Cardiac muscle cell (in vitro differentiated cells and primary cell): ENCODE measurements at regions not wholly inside any gene's neighbourhood (a gene's known extent, or its start where the extent isn't known, plus 50 kb on each side); places are given as distances from the start of the nearest gene placed in this dataset.

Source experiments
- DNase-seq, 2 donors: peaks; one replicate each; pipeline versions ENCODE4 v3.0.0 to v3.0.0-alpha.2; 2010 to 2017; ENCODE audit warnings: low read depth in 1 of 2, low spot score in 1 of 2
- H3K27ac ChIP-seq: fragments of 200-600 bp; sonication (generic); 2 replicates; pipeline ENCODE4 v1.5.1; 2016
- H3K27me3 ChIP-seq: fragments of 200-600 bp; sonication (generic); 2 replicates; pipeline ENCODE4 v1.6.0; 2016; ENCODE audit warnings: control low read depth
- H3K36me3 ChIP-seq: fragments of 200-600 bp; sonication (generic); 2 replicates; pipeline ENCODE4 v1.5.1; 2016; ENCODE audit warnings: control low read depth
- H3K4me1 ChIP-seq: fragments of 200-600 bp; sonication (generic); 2 replicates; pipeline ENCODE4 v1.8.1; 2017; ENCODE audit warnings: low read depth, mild to moderate bottlenecking, mixed run types
- H3K4me3 ChIP-seq: fragments of 200-600 bp; sonication (generic); 2 replicates; pipeline ENCODE4 v1.5.1; 2016; ENCODE audit warnings: mild to moderate bottlenecking
- H3K9me3 ChIP-seq: fragments of 200-600 bp; sonication (generic); 2 replicates; pipeline ENCODE4 v1.5.1; 2017; ENCODE audit warnings: low read depth, mild to moderate bottlenecking, control low read depth
- TF ChIP-seq, protein P1 (sequence below): IDR thresholded peaks from 2 replicates; pipeline ENCODE4 v1.5.1; 2012; ENCODE audit warnings: low read depth, mild to moderate bottlenecking, low read length

DNA sequence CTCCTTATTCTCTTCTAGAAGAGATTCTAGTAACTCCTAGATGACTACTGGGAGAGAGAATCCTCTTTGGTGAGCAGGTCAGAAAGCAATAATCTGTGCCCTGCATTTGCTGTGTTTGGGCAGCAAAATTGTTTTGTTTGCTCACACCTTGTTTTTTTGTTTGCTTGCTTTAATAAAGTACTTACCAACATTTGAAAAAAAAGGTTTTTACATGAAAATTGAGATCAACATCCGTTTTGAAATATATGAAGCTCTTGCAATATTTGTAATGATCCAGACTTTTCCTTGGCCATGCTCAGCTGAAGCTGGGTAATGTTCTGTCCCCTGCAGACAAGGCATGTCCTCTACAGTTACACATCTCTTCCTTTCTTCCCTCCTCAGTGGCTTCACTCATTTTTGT, 62.2 kb downstream of the DIPK2A start:
- Histone ChIP-seq H3K4me3 (no peak overlapping the region), H3K9me3 (no peaks in the 10 kb centered on the region), H3K4me1 (no peaks in the 10 kb centered on the region), H3K27me3 (no peaks in the 10 kb centered on the region), H3K36me3 (no peaks in the 10 kb centered on the region), H3K27ac (no peak overlapping the region)
- TF ChIP-seq, protein P1, sequence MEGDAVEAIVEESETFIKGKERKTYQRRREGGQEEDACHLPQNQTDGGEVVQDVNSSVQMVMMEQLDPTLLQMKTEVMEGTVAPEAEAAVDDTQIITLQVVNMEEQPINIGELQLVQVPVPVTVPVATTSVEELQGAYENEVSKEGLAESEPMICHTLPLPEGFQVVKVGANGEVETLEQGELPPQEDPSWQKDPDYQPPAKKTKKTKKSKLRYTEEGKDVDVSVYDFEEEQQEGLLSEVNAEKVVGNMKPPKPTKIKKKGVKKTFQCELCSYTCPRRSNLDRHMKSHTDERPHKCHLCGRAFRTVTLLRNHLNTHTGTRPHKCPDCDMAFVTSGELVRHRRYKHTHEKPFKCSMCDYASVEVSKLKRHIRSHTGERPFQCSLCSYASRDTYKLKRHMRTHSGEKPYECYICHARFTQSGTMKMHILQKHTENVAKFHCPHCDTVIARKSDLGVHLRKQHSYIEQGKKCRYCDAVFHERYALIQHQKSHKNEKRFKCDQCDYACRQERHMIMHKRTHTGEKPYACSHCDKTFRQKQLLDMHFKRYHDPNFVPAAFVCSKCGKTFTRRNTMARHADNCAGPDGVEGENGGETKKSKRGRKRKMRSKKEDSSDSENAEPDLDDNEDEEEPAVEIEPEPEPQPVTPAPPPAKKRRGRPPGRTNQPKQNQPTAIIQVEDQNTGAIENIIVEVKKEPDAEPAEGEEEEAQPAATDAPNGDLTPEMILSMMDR = no peak
- no peak for DNase-seq

DNA sequence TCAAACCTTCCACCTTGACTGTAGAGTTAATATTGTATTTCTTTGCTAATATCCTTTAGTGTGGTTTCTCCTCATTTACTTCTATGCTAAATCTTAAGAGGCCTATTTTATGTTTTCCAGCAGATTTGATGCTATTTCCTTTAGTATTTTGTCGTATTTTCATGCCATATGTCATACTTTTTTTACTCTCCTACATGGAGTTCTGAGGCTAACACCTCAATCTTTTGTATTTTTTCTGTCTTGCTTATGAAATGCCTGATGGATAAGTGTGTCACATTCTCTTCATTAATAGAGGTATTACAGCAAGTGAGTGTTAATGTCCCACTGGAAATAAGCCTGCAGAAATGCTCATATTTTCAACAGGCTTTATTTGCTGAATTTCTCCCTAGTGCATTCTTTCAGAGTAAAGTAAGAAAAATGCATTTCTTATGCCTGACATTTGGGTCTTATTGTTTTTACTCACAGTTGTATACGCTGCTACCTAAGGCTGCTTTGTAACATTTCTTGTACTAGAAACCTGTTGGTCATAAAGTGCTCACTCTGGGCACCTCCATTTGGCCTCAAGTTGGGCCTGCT, 63.2 kb downstream of the DIPK2A start:
- DNase-seq = no peak
- TF ChIP-seq, protein P1 = no peak
- Histone ChIP-seq H3K4me1 (no peaks in the 10 kb centered on the region), H3K27me3 (no peaks in the 10 kb centered on the region), H3K36me3 (no peaks in the 10 kb centered on the region), H3K9me3 (no peaks in the 10 kb centered on the region), H3K27ac (no peak overlapping the region), H3K4me3 (no peak overlapping the region)

DNA sequence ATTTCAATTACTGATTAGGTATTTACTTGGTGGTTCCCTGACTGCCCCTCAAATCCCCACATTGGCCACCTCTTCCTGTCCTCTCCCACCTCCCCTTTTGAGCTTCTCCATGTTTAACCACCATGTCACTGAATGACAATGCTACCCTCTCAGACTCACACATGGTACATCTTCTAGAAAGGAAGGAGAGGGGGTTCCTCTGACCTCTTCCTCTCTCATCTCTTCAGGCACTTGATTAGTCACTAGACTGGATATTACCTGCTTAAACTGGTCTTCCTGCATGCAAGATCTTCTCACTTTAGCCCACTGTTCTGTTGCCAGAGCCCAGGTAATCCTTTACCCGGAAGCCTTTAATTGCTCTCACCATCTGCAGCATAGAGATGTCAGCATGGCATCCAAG, 64.9 kb downstream of the DIPK2A start:
- Histone ChIP-seq H3K27me3 (no peaks in the 10 kb centered on the region), H3K27ac (no peak overlapping the region), H3K4me3 (no peak overlapping the region), H3K4me1 (no peaks in the 10 kb centered on the region), H3K36me3 (no peaks in the 10 kb centered on the region), H3K9me3 (no peaks in the 10 kb centered on the region)
- TF ChIP-seq, protein P1 = no peak
- no peak for DNase-seq

DNA sequence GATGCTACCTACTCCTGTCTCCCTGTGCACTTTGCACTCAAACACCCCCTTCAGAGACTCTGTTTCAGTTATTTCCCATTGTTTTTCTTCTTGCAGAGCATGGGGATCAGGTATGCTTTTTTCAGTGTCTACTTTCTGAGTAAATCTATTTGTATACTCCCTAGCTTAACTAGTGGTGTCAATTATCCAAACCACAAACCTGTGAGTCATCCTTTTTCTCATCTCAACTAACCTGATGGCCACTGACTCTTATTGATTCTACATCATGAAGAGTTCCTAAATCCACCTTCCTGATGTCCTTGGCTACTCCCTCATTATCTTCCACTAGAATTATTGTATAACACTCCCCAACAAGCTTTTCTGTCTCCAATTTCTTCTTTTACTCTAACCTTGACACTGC, 68.0 kb downstream of the DIPK2A start:
- H3K9me3 ChIP-seq = no peaks in the 10 kb centered on the region
- no peak for DNase-seq
- H3K36me3 ChIP-seq = no peaks in the 10 kb centered on the region
- H3K4me1 ChIP-seq = no peaks in the 10 kb centered on the region
- no peaks in the 10 kb centered on the region for H3K27me3 ChIP-seq
- TF ChIP-seq, protein P1 = no peak
- no peak overlapping the region for H3K4me3 ChIP-seq
- H3K27ac ChIP-seq = no peak overlapping the region

DNA sequence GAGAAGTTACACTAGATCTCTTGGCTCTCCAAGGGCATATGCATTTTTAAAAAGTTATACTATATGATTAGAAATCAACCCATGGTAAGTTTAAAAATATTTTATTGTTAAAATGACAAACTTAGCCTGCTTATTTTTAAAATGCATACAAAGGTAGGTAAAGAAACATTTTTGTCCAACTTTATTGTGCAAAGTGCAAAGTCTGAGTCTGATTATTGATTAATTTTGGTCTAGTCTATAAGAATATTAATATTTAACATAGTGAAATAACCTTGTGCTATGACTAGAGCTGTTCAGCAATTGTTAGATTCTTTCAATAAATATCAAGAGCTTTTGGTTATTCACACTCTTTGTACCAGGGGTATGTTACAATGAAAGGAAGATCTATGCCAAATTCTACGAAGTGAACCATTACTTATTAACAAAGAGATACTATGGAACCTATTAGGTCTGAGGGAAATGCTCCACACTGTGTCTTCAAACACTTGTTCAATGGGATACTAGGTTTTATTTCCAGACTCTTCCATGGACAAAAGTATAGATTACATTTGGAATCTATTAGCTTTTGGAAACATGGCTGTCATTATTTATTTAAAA, 70.4 kb downstream of the DIPK2A start:
- Histone ChIP-seq H3K36me3 (no peaks in the 10 kb centered on the region), H3K27ac (no peak overlapping the region), H3K27me3 (no peaks in the 10 kb centered on the region), H3K9me3 (no peaks in the 10 kb centered on the region), H3K4me1 (no peaks in the 10 kb centered on the region), H3K4me3 (no peak overlapping the region)
- TF ChIP-seq, protein P1 = no peak
- no peak for DNase-seq
